Neuronal stem cell (in vitro differentiated cells): ENCODE measurements at regions not wholly inside any gene's neighbourhood (a gene's known extent, or its start where the extent isn't known, plus 50 kb on each side); places are given as distances from the start of the nearest gene placed in this dataset.

Experiments used
- DNase-seq: peaks from one replicate; pipeline ENCODE4 v3.0.0-alpha.2; 2013; ENCODE audit warnings: low spot score
- H2AFZ ChIP-seq: one replicate; pipeline ENCODE4 v1.6.1; 2013; ENCODE audit warnings: mild to moderate bottlenecking, low read length, inconsistent platforms
- H2AK5ac ChIP-seq: 2 replicates; pipeline ENCODE4 v1.6.1; 2013; ENCODE audit warnings: low read depth, mild to moderate bottlenecking, inconsistent platforms, low read length, moderate library complexity, mixed read lengths
- H2BK120ac ChIP-seq: 2 replicates; pipeline ENCODE4 v1.6.1; 2013; ENCODE audit warnings: low read depth, mild to moderate bottlenecking, inconsistent platforms, low read length, moderate library complexity, mixed read lengths
- H2BK12ac ChIP-seq: one replicate; pipeline ENCODE4 v1.6.1; 2013; ENCODE audit warnings: low read length, inconsistent platforms
- H2BK15ac ChIP-seq: 2 replicates; pipeline ENCODE4 v1.6.1; 2013; ENCODE audit warnings: mild to moderate bottlenecking, low read length, inconsistent platforms, mixed read lengths
- H2BK5ac ChIP-seq: one replicate; pipeline ENCODE4 v1.6.1; 2013; ENCODE audit warnings: inconsistent platforms, mild to moderate bottlenecking, low read length, moderate library complexity
- H3K14ac ChIP-seq: one replicate; pipeline ENCODE4 v1.6.1; 2013; ENCODE audit warnings: low read length, inconsistent platforms
- H3K18ac ChIP-seq: 2 replicates; pipeline ENCODE4 v1.6.1; 2013; ENCODE audit warnings: low read length, inconsistent platforms
- H3K23ac ChIP-seq: 2 replicates; pipeline ENCODE4 v1.6.1; 2013; ENCODE audit warnings: low read depth, mild to moderate bottlenecking, mixed read lengths, low read length, inconsistent platforms; ENCODE audit not compliant: poor library complexity
- H3K27ac ChIP-seq: replicated peaks from 3 replicates; pipeline ENCODE4 v1.5.1; 2013; ENCODE audit warnings: low read length, inconsistent platforms
- H3K27me3 ChIP-seq, 3 experiments: 2 replicates each; pipeline ENCODE4 v1.6.1; 2013; ENCODE audit warnings: low read length in 3 of 3, mild to moderate bottlenecking in 2 of 3, inconsistent platforms in 1 of 3, low read depth in 1 of 3, mixed read lengths in 1 of 3, moderate library complexity in 1 of 3; ENCODE audit not compliant: control insufficient read depth in 3 of 3, insufficient read depth in 3 of 3
- H3K36me3 ChIP-seq, 2 donors: replicated peaks in 1 of 2; 2 replicates each; pipeline ENCODE4 v1.6.1; 2013; ENCODE audit warnings: low read length in 2 of 2; ENCODE audit not compliant: control insufficient read depth in 2 of 2, insufficient read depth in 2 of 2
- H3K4ac ChIP-seq: 2 replicates; pipeline ENCODE4 v1.6.1; 2013; ENCODE audit warnings: inconsistent platforms, mild to moderate bottlenecking, low read length, moderate library complexity
- H3K4me1 ChIP-seq, 2 donors: 1 replicate in 1 of 2; 2 replicates in 1 of 2; pipeline ENCODE4 v1.6.1; 2013; ENCODE audit warnings: low read length in 2 of 2, low read depth in 1 of 2; ENCODE audit not compliant: control insufficient read depth in 2 of 2, insufficient read depth in 1 of 2
- H3K4me2 ChIP-seq: one replicate; pipeline ENCODE4 v1.6.1; 2013; ENCODE audit warnings: mild to moderate bottlenecking, low read length, inconsistent platforms; ENCODE audit not compliant: insufficient read depth, poor library complexity, severe bottlenecking
- H3K4me3 ChIP-seq, 2 donors: 2 replicates each; pipeline ENCODE4 v1.5.1; 2013; ENCODE audit warnings: low read length in 2 of 2, mild to moderate bottlenecking in 2 of 2, inconsistent platforms in 1 of 2, moderate library complexity in 1 of 2
- H3K79me1 ChIP-seq: one replicate; pipeline ENCODE4 v1.6.1; 2013; ENCODE audit warnings: low read depth, mild to moderate bottlenecking, inconsistent platforms, low read length, moderate library complexity
- H3K9ac ChIP-seq: one replicate; pipeline ENCODE4 v1.6.1; 2013; ENCODE audit warnings: mild to moderate bottlenecking, low read depth, low read length, inconsistent platforms; ENCODE audit not compliant: poor library complexity
- H3K9me3 ChIP-seq, 2 donors: replicated peaks in 1 of 2; 2 replicates each; pipeline versions ENCODE3 to v1.6.1; 2013; ENCODE audit warnings: low read length in 2 of 2, mild to moderate bottlenecking in 2 of 2, inconsistent platforms in 1 of 2, low read depth in 1 of 2, mixed read lengths in 1 of 2, moderate library complexity in 1 of 2; ENCODE audit not compliant: control insufficient read depth in 2 of 2, insufficient read depth in 1 of 2
- H4K8ac ChIP-seq: one replicate; pipeline ENCODE4 v1.6.1; 2013; ENCODE audit warnings: low read depth, mild to moderate bottlenecking, inconsistent platforms, low read length, moderate library complexity
- H4K91ac ChIP-seq: one replicate; pipeline ENCODE4 v1.6.1; 2013; ENCODE audit warnings: low read length, low read depth, mild to moderate bottlenecking, inconsistent platforms; ENCODE audit not compliant: poor library complexity
- WGBS, 2 donors: extraction: QIAGEN DNeasy Blood & Tissue Kit; methylation state at CpG; one replicate each; pipeline ENCODE4 v1.1.7; 2013; ENCODE audit warnings: missing lambda C conversion rate in 2 of 2, mixed read lengths in 1 of 2; ENCODE audit not compliant: insufficient read length in 2 of 2, insufficient replicate concordance in 1 of 2; ENCODE audit errors: extremely low coverage in 2 of 2; 5-methylcytosine and 5-hydroxymethylcytosine counted together

- Histone ChIP-seq H4K8ac (no peak overlapping the region), H3K4me2 (no peak overlapping the region), H4K91ac (no peak overlapping the region), H3K9me3 (no peaks in the 10 kb centered on the region), H3K4me3 (no peak overlapping the region), H3K14ac (no peak overlapping the region), H2BK5ac (no peak overlapping the region), H3K23ac (no peak overlapping the region), H2AK5ac (no peak overlapping the region), H2BK15ac (no peak overlapping the region), H3K4ac (no peak overlapping the region), H3K79me1 (no peaks in the 10 kb centered on the region), H3K36me3 (no peaks in the 10 kb centered on the region), H3K4me1 (peaks cover 0 to 11% of the 10 kb centered on the region in 2 donors), H3K27me3 (no peaks in the 10 kb centered on the region), H2BK120ac (no peak overlapping the region), H3K9ac (no peak overlapping the region), H3K18ac (no peak overlapping the region), H3K27ac (no peak overlapping the region), H2BK12ac (no peak overlapping the region), H2AFZ (no peak overlapping the region)
- WGBS, 2 donors, result no CpG with 5 or more reads among the region's 1 CpG
- no peak for DNase-seq
Measured at GRCh38 chr11:97764193-97764592, 1256.6 kb upstream of the CNTN5 start.

DNA sequence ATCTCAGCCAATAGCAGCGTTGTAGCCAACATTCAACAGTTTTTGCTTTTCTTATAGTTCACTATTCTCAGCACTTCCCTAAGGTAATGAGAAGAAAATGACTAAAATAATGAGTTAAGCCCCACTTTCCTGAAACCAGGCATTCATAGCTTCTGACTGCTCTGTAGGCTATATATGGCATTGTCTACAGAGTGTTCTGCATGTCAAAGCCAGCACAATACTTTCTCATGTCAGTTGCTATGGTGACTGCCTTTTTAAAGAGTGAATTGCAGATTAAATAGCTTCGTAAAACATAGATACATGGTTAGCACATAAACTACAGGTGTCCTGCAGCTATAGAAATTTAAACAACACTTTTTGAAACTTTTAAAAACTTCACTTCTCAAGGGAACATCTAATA is 1256.1 kb upstream of the CNTN5 start:
- H2BK5ac ChIP-seq, result no peak overlapping the region
- H3K23ac ChIP-seq, result no peak overlapping the region
- no peak overlapping the region for H4K91ac ChIP-seq
- H2BK120ac ChIP-seq, result no peak overlapping the region
- no peaks in the 10 kb centered on the region for H3K9me3 ChIP-seq
- no peak overlapping the region for H3K4ac ChIP-seq
- H3K36me3 ChIP-seq, result no peaks in the 10 kb centered on the region
- H3K14ac ChIP-seq, result no peak overlapping the region
- no peak overlapping the region for H2BK12ac ChIP-seq
- no peaks in the 10 kb centered on the region for H3K79me1 ChIP-seq
- no peak for DNase-seq
- H3K27me3 ChIP-seq, result no peaks in the 10 kb centered on the region
- H2AFZ ChIP-seq, result no peak overlapping the region
- H3K9ac ChIP-seq, result no peak overlapping the region
- H3K4me2 ChIP-seq, result no peak overlapping the region
- no peak overlapping the region for H2BK15ac ChIP-seq
- H3K27ac ChIP-seq, result no peak overlapping the region
- no peak overlapping the region for H3K4me3 ChIP-seq
- WGBS, 2 donors, result no CpG with 5 or more reads among the region's 2 CpGs
- H4K8ac ChIP-seq, result no peak overlapping the region
- H2AK5ac ChIP-seq, result no peak overlapping the region
- no peak overlapping the region for H3K18ac ChIP-seq
- peaks cover 0 to 11% of the 10 kb centered on the region in 2 donors for H3K4me1 ChIP-seq

GRCh38 chr11:97770570-97770969 is 1250.2 kb upstream of the CNTN5 start:
- Histone ChIP-seq H3K36me3 (no peaks in the 10 kb centered on the region), H3K18ac (no peak overlapping the region), H4K8ac (no peak overlapping the region), H2BK120ac (no peak overlapping the region), H2BK12ac (no peak overlapping the region), H3K9me3 (no peaks in the 10 kb centered on the region), H3K4me1 (no peaks in the 10 kb centered on the region), H3K27ac (no peak overlapping the region), H2BK15ac (no peak overlapping the region), H3K79me1 (no peaks in the 10 kb centered on the region), H3K27me3 (no peaks in the 10 kb centered on the region), H2AK5ac (no peak overlapping the region), H2AFZ (no peak overlapping the region), H2BK5ac (no peak overlapping the region), H4K91ac (no peak overlapping the region), H3K9ac (no peak overlapping the region), H3K23ac (no peak overlapping the region), H3K14ac (no peak overlapping the region), H3K4me3 (no peak overlapping the region), H3K4me2 (no peak overlapping the region), H3K4ac (no peak overlapping the region)
- DNase-seq, result no peak
- no CpG with 5 or more reads among the region's 1 CpG for WGBS, 2 donors

DNA sequence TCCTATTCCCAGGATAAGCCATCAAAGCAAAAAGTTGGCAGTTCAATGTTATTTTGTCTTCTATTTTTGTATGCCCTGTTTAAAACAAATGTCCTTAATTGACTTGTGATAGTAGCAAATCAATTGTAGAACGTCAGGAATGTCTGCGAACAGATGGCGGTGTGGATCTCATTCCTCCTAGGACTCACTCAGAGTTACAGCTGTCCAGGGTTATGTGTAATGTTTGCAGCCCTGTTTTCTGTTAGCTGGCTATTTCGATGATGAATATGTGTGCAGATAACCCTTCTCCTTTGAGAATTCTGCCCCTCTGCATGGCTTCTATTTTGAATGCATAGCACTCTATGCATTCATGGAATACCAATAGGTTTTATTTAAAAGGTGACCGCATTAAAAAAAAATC is 1248.0 kb upstream of the CNTN5 start:
- Histone ChIP-seq H4K91ac (no peak overlapping the region), H3K4me2 (no peak overlapping the region), H3K14ac (no peak overlapping the region), H3K27ac (no peak overlapping the region), H3K9ac (no peak overlapping the region), H2BK15ac (no peak overlapping the region), H2BK5ac (no peak overlapping the region), H3K4ac (no peak overlapping the region), H3K18ac (no peak overlapping the region), H2AFZ (no peak overlapping the region), H2BK120ac (no peak overlapping the region), H3K79me1 (no peaks in the 10 kb centered on the region), H3K4me3 (no peak overlapping the region), H3K4me1 (no peaks in the 10 kb centered on the region), H4K8ac (no peak overlapping the region), H3K23ac (no peak overlapping the region), H3K9me3 (no peaks in the 10 kb centered on the region), H2BK12ac (no peak overlapping the region), H3K36me3 (no peaks in the 10 kb centered on the region), H2AK5ac (no peak overlapping the region), H3K27me3 (no peaks in the 10 kb centered on the region)
- WGBS, 2 donors, result no CpG with 5 or more reads among the region's 5 CpGs
- no peak for DNase-seq
